ENCODE measurements at regions not wholly inside any gene's neighbourhood (a gene's known extent, or its start where the extent isn't known, plus 50 kb on each side); places are given as distances from the start of the nearest gene placed in this dataset.
"Not testable (repeated sequence)": the region's sequence is repeated elsewhere in the genome, so short reads cannot be mapped to it uniquely, and the experiment has no call there.

DNA sequence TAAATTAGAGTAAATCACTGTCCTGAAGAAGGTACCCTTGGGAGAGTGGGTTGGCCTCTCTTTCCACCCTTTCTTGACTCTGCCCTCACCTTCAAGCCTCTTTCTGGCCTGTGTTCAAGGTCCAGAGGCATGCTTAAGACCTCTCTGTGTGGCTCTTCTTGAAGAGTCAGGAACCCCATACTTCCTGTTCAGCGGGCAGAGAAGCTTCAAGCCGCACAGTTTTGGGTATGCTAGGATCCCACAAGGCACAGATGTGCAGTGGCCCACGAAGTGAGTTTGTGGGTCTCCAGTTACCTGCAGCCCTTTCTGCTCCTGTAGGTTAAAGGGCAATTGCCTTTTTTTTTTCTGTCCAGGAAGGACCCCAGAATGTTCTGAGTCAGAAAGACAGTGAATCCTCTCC is 113.7 kb downstream of the PPIAL4A start:
- DNase-seq (ENCODE audit: low read depth, low spot score), result not testable (repeated sequence)

DNA sequence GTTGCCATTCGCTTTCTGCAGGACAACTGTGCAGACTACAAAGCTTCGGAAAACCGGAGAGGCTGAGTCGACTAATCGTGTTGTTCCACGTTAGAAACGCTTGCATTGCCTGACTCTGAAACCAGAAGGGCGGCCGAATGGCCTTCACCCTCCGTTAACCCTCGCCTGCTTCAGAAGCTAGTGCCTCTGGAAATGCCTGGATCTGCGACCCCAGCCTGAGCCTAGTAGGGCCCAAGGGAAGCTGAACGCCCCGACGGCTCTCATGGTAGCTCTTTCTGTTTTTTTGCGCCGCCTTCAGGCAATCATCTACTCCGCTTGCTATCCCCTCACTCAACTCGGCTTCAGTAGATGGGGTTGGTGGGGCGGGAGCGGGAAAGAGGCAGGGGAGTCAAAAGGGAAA is 117.3 kb downstream of the PPIAL4A start:
- not testable (repeated sequence) for DNase-seq (ENCODE audit: low read depth, low spot score)

DNA sequence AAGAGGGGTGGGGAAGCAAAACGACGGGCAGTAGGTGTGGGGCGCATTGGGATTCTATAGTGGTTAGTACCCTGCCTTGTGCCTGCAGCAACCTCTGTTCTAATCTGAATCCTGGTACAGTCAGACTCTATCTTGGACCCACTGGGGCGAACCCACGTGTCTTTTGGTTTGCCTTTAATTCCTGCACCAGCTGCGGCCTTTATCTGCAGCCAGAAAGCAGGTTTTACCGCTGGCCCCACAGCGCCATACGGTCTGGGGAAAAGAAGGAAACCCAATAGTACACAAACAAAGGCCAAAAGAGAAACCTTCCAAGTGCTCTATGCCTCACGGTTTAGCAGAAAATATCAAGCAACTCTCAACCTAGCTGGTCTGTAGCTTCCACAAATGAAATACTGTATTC is 118.2 kb downstream of the PPIAL4A start:
- not testable (repeated sequence) for DNase-seq (ENCODE audit: low read depth, low spot score)

DNA sequence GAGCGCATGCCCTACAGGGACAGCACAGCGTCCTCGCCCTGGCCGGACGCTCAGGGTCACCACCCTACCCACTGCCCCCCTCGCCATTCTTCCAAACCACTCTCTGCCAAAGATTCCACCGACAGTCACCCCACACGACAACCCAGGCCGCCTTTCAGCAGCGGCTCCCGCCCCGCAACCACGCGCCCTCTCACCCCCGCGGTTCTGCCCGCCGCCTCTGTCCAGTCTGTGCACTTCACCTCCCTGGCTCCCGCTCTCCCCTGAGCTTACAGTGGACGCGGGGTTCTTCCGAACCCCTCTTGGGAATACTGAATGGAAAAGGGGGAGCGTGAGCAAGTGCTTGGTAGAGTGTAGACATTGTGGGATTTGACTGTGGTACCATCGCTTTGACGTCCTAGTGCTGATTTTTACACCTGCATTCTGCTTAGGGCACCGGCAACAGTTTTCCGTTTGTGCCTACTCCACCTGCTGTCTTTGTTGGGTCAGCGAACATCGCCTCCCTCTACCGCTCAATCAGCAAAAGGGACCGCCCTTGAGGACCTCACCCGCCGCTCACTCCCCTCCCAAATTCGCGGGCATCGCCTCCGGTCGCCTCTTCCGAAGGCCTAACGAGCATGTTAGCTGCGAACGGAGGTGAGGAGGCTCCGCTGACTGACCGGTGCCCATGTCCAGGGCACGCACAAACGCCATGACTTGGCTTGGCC is 119.1 kb downstream of the PPIAL4A start:
- DNase-seq (ENCODE audit: low read depth, low spot score), result not testable (repeated sequence)

DNA sequence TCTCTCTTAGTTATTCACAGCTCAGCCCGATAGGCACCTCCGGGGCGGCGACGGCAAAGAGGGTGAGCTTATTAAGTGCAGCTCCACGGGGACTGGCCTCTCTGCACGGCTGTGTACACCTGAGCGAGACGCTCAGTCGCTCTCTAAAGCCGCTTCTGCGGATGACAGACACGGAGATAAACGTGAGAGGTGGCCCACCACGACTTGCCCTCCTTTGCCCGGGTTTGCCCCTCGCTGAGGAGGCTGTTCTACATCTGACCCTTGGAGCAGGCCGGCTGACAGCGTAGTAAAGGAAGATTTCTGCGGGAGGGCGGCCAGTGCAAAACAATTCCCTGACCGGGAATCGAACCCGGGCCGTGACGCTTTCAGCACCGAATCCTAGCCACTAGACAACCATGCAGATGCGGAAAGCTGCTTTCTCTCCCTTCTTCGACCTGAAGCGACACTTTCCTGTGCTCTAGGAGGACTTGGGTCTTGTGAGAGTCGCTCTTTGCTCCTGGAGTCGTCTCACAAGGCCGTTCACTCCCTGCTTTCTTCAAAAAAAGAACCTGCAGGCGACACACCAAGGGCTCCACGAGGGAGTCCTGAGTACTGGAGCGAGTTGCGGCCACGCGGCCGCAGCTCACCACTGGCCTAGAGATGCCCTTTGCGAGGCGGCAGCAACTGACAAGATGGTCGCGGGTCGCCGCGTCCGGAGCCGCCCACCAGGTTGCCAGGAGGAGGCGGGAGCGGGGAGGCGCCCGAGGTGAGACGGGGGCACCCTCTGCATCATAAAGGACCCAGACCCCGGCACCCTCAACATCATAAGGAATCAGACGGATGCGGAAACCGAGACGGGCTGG is 119.9 kb downstream of the PPIAL4A start:
- not testable (repeated sequence) for DNase-seq (ENCODE audit: low read depth, low spot score)

DNA sequence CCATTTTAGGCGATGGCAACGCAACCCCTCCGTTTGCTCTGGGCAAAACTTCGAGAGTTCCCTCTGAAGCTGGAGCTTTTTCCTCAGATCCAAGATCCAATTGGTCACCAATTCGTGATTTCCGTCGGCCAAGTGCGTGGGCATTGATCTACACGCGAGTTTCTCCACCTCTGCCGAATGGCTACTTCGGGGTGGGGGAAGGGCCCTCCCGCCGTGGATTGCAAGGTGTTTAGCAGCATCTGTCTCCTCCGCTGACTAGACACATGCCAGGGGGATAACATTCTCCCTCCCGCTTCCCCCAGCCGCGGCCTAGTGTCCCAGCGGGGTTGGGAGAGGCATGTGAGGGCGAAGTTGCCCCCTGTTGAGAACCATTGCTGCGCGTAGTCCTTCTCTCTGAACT is 120.6 kb downstream of the PPIAL4A start:
- DNase-seq (ENCODE audit: low read depth, low spot score), result not testable (repeated sequence)

DNA sequence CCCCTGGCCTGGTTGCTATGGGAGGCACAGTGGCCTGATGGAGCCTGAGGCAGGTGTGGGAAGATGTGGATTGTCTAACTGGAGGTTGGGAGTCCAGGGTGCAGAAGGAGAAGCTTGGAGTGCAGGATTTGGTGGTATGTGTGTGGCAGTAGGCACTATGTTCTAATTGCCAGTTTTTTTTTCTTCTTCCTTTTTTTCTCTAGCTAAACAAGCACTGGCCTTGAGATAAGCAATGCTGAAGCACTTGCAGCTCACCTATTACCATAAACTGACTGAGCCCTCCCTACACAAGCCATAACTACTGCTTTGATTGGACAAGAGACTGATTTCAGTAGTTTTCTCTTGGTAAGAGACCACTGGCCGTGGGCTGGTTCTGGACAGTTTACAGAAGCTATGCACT is 123.6 kb downstream of the PPIAL4A start:
- not testable (repeated sequence) for DNase-seq (ENCODE audit: low read depth, low spot score)

DNA sequence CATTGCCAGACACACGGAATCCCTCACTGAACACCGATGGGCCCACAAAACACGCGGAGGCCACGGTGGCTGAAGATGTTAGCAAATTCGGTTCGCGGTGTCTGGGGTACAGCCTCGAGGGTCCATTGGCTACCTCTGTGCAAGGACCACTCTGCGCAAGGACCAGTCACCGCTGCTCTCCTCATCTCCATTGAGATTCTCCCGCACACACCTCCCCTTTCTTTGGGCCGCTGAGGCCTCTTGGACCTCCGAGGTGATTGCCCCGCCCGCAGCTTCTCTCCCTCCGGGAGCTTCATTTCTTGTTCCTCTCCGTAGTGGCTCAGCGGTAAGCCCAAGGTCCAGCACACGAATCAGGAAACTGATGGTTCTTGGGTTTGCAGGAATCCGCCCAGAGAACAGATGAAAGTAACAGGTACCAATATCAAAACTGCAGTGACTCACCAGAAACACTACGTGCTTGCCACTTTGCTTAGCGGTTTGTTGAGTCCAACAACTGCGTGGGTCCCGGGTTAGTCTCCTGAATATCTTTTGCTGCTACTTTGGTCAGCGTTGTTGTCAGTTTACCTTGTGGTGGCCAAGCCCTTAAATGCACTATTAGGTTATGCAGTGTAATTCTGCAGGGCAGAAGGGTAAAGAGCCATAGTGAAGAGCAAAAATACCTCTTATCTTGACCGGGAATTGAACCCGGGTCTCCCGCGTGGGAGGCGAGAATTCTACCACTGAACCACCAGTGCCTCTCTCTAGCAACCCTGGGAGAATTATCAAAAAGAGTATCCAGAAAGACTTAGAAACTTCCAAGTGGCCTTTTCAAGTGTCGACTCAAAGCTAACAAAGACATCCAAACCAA is 126.8 kb downstream of the PPIAL4A start:
- peak; percentile 63 for DNase-seq (ENCODE audit: low read depth, low spot score)

DNA sequence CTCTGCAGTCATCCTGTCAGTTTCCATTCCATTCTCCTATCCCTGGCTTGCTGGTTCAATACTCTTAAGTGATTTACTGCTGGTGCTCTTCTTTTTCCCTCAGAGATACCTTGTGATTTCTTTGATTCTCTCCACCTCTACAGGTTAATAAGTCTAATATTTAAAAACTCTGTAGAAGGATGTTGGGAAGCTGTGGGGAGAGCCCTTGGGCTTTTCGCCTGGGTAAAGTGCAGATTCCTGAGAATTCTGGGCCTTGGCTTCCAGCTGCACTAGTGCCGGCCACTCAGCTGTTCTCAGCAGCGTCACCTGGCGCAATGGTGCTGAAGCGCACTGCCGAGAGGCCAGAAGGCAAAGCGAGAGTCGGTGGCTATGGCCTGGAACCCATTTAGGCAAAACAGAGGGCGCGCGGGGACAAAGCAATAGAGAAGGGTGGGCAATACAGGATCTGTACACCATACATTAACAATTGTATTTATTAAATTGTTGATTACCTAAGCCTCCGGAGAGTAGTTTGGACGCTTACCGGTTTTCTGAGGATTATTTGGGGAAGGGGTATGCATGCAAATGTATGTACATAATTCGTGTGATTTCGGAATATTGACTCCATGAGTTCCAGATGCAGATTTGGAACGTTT is 130.3 kb downstream of the PPIAL4A start:
- not testable (repeated sequence) for DNase-seq (ENCODE audit: low read depth, low spot score)

DNA sequence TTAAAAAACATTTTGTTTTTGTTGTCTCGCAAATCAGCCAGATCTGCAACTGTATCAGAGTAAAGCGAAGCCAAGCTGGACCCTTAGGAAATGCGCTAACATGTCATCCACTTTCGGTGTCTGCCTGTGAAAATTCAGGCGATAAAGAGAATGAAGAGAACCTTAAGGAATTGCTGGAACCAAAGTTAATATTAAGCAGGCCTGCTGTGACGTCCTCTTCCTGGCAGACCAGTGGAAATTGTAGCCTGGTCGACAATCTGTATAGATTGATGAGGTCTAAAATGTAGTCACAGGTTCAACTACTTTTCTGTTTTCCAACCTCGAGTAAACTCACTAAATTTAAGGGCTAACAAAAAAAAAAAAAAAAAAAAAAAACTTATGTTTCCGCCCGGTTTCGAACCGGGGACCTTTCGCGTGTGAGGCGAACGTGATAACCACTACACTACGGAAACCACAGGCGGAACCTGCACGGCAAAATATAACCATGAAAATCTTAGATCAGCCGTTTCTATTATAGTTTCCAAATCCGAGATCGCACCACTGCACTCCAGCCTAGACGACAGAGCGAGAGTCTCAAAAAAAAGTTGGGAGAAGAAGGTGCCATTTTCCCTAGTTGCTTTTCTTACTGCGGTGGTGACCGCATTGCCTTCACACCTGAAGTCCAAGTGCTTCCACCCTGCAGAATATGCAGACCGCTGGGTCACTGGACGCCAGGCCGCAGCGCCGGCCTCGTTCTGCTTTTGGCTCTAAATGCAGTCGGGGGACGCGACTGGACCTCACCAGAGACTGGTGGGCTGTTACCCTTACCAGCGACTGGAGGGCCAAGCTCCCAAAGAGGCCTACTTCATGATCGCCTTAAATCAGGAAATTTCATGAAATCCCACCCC is 131.0 kb downstream of the PPIAL4A start:
- peak; percentile 15 for DNase-seq (ENCODE audit: low read depth, low spot score)

DNA sequence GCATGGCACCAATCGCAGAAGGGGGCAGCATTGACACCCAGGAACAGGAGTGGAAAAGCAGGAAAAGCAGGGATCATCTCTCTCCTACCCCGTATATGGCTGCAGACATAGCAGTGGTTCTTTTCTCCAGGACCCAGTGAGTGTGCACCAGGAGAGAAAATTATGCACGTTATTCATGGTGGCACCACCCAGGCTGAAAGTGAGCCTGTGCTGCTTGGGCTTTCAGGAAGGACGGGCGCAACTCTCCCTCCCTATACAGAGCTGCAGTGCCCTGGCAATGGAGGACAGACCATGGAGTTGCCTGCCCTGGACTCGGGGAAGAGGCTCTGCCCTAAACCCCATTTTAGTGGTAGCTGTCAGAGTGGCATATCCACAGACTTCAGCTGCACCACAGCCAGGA is 132.1 kb downstream of the PPIAL4A start:
- not testable (repeated sequence) for DNase-seq (ENCODE audit: low read depth, low spot score)

DNA sequence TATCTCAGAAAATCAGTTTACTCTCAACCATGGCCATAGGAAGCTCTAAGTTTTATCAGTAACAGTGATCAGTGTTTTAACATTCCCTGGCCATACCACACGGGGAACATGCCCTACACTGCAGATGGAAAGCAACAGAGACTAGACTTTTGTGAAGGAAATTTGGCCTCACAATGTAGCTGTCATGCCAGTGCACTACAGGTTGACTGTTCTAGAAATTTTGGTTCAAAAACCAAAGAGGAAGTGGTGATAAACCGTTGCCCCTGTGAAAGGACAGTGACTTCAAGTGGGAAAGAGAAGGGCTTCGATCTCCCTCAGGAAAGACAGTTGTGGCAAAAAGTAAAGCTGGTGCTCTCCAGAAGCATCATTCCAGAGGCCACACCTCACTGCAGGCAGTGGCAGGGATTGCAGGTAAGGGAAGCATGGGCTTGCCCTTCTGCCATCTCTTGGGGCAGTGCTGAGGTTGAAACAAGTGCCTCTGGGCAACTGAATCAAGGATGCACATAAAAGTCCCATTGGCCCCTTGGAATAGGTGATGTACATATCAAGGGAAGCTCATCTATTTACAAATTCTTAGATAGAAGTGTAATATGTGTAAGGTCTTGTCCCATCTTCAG is 143.4 kb downstream of the PPIAL4A start:
- not testable (repeated sequence) for DNase-seq (ENCODE audit: low read depth, low spot score)

DNA sequence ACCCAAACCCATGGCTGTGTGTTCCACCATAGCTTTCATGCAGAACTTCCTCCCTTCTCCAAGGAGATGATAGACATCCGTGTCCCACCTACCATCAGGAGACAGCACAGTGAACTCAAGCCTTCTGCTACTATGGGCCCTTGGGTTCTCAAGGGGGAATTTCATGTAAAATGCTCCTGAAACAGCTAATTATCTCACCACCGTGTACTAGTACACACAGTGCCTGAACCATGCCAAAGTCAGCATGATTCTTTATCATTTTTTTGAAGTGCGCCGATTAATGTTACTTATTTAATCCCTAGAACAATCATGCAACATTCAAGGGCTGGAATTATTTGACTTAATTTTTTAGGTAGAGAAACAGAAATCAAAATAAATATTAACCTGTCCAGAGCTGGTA is 147.2 kb downstream of the PPIAL4A start:
- not testable (repeated sequence) for DNase-seq (ENCODE audit: low read depth, low spot score)

DNA sequence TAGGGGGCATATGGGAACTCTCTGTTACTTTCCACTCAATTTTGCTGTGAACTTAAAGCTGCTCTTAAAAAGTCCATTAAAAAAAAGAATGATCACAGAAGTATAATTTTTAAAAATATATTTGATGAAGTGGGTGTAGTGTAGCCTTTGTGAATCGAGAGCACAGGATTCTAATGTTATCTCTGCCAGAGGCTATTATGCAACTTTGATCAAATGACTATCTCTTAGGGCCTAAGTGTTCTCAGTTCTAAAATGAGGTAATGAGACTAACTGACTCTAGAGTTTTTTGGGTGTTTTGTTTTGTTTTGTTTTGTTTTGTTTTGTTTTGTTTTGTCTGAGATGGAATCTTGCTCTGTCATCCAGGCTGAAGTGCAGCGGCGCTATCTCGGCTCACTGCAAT is 143.2 kb downstream of the FAM72B start:
- DNase-seq (ENCODE audit: low read depth, low spot score), result not testable (repeated sequence)

DNA sequence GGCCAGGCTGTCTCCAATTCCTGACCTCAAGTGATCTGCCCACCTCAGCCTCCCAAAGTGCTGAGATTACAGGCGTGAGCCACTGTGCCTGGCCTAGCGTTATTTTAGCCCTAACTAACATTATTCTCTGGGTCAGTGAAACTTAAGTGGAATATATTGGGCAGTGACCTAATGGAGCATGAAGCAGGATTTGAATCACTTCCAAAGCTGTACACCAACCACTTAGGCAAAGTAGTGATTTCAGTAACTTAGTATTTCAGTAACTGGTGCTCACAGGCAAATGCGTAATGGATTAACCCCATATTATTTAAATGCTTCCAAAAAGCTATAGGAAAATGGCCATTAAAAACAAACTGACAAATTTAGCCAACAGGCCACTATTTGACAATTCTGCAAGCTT is 142.6 kb downstream of the FAM72B start:
- DNase-seq (ENCODE audit: low read depth, low spot score), result not testable (repeated sequence)

DNA sequence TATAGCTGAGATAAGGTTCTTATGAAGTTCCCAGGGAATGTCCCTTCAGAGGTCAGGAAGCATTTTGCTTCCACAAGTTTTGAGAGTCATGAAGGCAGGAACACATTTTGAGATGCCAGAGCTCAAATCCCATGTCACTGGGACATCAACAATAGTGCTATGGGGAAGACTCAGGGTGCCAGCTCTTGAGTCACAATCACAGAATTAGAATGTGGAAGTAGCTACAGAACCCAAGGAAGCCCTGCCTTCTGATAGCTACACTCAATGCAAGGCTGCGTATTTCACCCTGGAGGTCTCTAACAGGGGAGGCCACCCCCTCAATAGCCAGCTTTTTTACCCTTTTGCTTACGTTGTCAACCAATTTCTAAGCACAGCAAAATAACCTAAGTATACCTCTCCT is 141.3 kb downstream of the FAM72B start:
- DNase-seq (ENCODE audit: low read depth, low spot score), result not testable (repeated sequence)

DNA sequence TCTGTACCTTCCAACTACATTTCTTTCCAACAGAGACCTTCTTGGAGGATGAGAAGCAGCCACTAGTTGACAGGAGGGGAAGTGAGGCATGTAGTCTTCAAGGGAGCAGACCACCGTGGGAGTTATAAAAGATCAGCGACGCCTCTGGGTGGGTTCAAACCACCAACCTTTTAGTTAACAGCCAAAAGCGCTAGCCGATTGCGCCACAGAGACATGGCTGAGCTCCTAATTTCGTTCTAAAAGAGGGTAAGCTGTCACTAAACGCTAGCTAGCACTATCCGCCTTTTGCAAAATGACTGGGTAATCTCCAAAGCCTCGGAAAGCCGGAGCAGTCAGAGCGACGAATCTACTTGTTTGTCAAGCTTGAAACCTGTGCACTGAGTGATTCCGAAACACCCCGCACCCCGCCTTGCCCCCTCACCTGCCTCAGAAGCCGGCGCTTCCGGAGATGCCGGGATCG is 135.8 kb downstream of the FAM72B start:
- DNase-seq (ENCODE audit: low read depth, low spot score), result not testable (repeated sequence)

DNA sequence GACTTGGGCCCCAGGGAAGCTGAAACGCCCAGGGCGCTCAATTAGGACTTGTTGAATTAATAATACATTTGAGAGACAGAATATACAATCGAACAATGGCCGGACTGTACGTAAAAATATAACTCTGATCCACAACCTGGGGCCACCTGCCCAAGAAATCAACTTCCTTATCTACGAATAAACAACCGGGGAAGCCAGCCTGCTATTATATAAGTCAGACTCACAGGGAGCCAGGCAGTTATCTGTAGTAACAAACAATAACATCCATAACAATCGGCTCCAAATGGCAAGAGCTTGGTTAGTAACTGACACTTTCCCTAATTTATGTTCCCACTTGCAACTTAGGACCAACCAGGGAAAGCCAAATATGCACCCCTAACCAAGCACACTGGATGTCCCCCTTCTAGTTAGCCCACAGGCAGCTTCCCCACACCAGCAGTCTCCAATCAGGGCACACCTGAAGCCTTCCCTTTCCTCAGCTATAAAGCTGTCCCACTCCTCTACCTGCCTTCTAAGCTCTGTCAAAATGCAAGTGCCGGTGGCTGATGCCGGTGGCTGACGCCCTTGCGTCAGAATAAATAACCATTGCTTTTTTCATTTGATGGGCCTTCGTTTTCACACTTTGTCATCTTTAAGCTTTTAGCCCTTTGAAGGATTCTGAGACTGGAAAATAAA is 135.2 kb downstream of the FAM72B start:
- not testable (repeated sequence) for DNase-seq (ENCODE audit: low read depth, low spot score)

DNA sequence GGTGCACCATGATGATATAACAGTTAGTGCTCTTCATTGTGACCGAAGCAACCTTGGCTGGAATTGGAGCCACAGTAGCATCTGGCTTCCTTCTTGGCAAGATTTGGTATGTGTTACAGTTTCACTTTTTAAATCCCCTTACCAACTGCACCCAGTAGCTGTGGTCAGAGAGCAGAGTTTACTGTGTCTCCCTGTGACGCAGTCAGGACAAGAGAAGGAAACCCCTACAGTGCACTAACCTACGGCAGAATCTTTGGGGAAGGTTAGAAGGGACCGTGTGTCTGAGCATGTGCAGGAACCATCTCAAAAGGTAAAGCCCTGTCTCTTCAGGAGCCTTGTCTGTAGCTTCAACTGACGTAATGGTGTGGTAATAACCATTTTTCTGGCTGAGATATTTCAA is 134.0 kb downstream of the FAM72B start:
- DNase-seq (ENCODE audit: low read depth, low spot score), result not testable (repeated sequence)

Data from smooth muscle cell of the brain vasculature (primary cell).